Suprapubic skin (tissue), 3 donors: ENCODE measurements at regions not wholly inside any gene's neighbourhood (a gene's known extent, or its start where the extent isn't known, plus 50 kb on each side); places are given as distances from the start of the nearest gene placed in this dataset.

Experiments
- POLR2AphosphoS5 ChIP-seq, 3 donors: sonication (generic); formaldehyde crosslinking; IDR thresholded peaks; one replicate each; pipeline ENCODE4 v1.6.1; 2017; ENCODE audit warnings: antibody characterized with exemption in 3 of 3
- TF ChIP-seq, protein P1 (sequence below), 2 donors: fragments of 200-600 bp in 1 of 2; fragments of 450-650 bp in 1 of 2; sonication (generic) in 1 of 2; IDR thresholded peaks; one replicate each; pipeline ENCODE4 v1.5.1; 2016 to 2019; ENCODE audit warnings: antibody characterized with exemption in 2 of 2, mild to moderate bottlenecking in 1 of 2, moderate library complexity in 1 of 2

DNA sequence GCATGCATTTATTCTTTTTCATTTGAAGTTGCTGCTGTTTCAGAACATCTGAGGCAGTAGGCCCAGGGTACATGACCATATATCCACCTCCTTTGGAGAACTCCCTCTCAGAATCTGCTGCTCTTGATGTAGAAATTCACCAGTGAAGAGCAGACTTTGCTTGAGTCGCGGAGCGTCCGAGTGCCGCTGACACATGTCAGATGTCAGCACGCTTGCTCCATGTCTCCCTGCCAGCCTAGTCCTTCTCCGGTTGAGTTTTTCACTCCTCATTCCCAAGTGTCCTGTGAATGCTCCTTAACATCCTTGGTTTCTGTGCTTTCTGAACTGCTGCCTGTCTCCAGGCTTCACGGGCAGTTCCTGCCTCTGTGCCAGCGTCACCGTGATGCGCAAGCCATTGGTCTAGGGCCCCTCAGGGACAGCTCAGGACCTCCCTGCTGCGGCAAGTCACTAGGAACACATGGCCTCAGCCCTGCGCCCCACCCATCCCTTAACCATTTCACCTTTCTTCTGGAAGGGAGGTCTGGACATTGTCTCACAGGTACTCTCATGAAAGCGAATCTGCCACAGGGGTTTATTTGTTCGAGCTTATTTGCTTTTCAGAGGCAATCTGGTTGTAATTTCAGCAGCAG lies 93.1 kb upstream of the RBPJ start:
- TF ChIP-seq, protein P1, sequence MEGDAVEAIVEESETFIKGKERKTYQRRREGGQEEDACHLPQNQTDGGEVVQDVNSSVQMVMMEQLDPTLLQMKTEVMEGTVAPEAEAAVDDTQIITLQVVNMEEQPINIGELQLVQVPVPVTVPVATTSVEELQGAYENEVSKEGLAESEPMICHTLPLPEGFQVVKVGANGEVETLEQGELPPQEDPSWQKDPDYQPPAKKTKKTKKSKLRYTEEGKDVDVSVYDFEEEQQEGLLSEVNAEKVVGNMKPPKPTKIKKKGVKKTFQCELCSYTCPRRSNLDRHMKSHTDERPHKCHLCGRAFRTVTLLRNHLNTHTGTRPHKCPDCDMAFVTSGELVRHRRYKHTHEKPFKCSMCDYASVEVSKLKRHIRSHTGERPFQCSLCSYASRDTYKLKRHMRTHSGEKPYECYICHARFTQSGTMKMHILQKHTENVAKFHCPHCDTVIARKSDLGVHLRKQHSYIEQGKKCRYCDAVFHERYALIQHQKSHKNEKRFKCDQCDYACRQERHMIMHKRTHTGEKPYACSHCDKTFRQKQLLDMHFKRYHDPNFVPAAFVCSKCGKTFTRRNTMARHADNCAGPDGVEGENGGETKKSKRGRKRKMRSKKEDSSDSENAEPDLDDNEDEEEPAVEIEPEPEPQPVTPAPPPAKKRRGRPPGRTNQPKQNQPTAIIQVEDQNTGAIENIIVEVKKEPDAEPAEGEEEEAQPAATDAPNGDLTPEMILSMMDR (IDR thresholded peaks at IDR 0.05), result no peak
- TF ChIP-seq POLR2AphosphoS5 (IDR thresholded peaks at IDR 0.05), result no peak
